HG02588 (cell line): ENCODE measurements at regions not wholly inside any gene's neighbourhood (a gene's known extent, or its start where the extent isn't known, plus 50 kb on each side); places are given as distances from the start of the nearest gene placed in this dataset.
"Not testable (repeated sequence)": the region's sequence is repeated elsewhere in the genome, so short reads cannot be mapped to it uniquely, and the experiment has no call there.

Source experiments
- ATAC-seq: cut with Tn5 transposase; IDR thresholded peaks from one replicate; pipeline ENCODE4 v1.9.1; 2021; ENCODE audit warnings: mild to moderate bottlenecking, moderate library complexity; ENCODE audit not compliant: unreplicated experiment

- no peak for ATAC-seq
These were observed 232.2 kb upstream of the VLDLR start for GRCh38 chr9:2389404-2389803.

GRCh38 chr9:2390028-2390427, 231.6 kb upstream of the VLDLR start:
- ATAC-seq, result no peak

- ATAC-seq, result not testable (repeated sequence)
These were observed 230.0 kb upstream of the VLDLR start for GRCh38 chr9:2391509-2392132.

GRCh38 chr9:2394087-2394741, 227.4 kb upstream of the VLDLR start:
- not testable (repeated sequence) for ATAC-seq

GRCh38 chr9:2395814-2396612, 225.6 kb upstream of the VLDLR start:
- ATAC-seq, result no peak

- ATAC-seq, result no peak
These were observed 224.8 kb upstream of the VLDLR start for GRCh38 chr9:2396622-2397285.

- ATAC-seq, result not testable (repeated sequence)
These were observed 223.7 kb upstream of the VLDLR start for GRCh38 chr9:2397875-2398274.

- not testable (repeated sequence) for ATAC-seq
These were observed 219.8 kb upstream of the VLDLR start for GRCh38 chr9:2401746-2402145.

- ATAC-seq, result no peak
These were observed 217.9 kb upstream of the VLDLR start for GRCh38 chr9:2403701-2404100.

- ATAC-seq, result no peak
These were observed 215.3 kb upstream of the VLDLR start for GRCh38 chr9:2406252-2406651.

- ATAC-seq, result no peak
These were observed 214.1 kb upstream of the VLDLR start for GRCh38 chr9:2407450-2407849.

- no peak for ATAC-seq
These were observed 209.9 kb upstream of the VLDLR start for GRCh38 chr9:2411459-2412215.

GRCh38 chr9:2413160-2413805, 208.3 kb upstream of the VLDLR start:
- ATAC-seq, result no peak

- no peak for ATAC-seq
These were observed 207.1 kb upstream of the VLDLR start for GRCh38 chr9:2414465-2414864.

- ATAC-seq, result no peak
These were observed 206.3 kb upstream of the VLDLR start for GRCh38 chr9:2415326-2415725.

- ATAC-seq, result no peak
These were observed 203.9 kb upstream of the VLDLR start for GRCh38 chr9:2417730-2418129.

- ATAC-seq, result no peak
These were observed 203.0 kb upstream of the VLDLR start for GRCh38 chr9:2418619-2419018.

GRCh38 chr9:2419347-2419746, 202.2 kb upstream of the VLDLR start:
- ATAC-seq, result no peak

- ATAC-seq, result no peak
These were observed 201.0 kb upstream of the VLDLR start for GRCh38 chr9:2420543-2420942.

- ATAC-seq, result no peak
These were observed 197.0 kb upstream of the VLDLR start for GRCh38 chr9:2424619-2425033.
